22Rv1 (cell line): ENCODE measurements at regions not wholly inside any gene's neighbourhood (a gene's known extent, or its start where the extent isn't known, plus 50 kb on each side); places are given as distances from the start of the nearest gene placed in this dataset.

ENCODE experiments used
- CTCF ChIP-seq: fragments of 450-650 bp; IDR thresholded peaks from 2 replicates; pipeline ENCODE4 v1.5.1; 2017; ENCODE audit warnings: mild to moderate bottlenecking
- ZFX ChIP-seq: fragments of 450-650 bp; IDR thresholded peaks from 2 replicates; pipeline ENCODE4 v1.6.1; 2017; ENCODE audit warnings: antibody characterized with exemption, borderline replicate concordance

GRCh38 chr5:10898514-10898913 lies 137.5 kb upstream of the DAP start:
- TF ChIP-seq CTCF, result no peak
- TF ChIP-seq ZFX, result no peak
